H1 (cell line): ENCODE measurements at regions not wholly inside any gene's neighbourhood (a gene's known extent, or its start where the extent isn't known, plus 50 kb on each side); places are given as distances from the start of the nearest gene placed in this dataset.

Source experiments
- ASH2L ChIP-seq: fragments of 200-600, 300-600 bp; sonication (generic); IDR thresholded peaks from one replicate; pipeline ENCODE4 v1.7.1; 2017; ENCODE audit warnings: low read length
- CHD7 ChIP-seq: fragments of 300-600 bp; sonication (generic); IDR thresholded peaks from 2 replicates; pipeline ENCODE4 v1.7.1; 2012; ENCODE audit warnings: low read length, moderate library complexity, mild to moderate bottlenecking, inconsistent platforms; ENCODE audit not compliant: insufficient replicate concordance
- SAP30 ChIP-seq: fragments of 300-600 bp; sonication (generic); IDR thresholded peaks from 2 replicates; pipeline ENCODE4 v1.7.1; 2012; ENCODE audit warnings: low read length, moderate library complexity, mild to moderate bottlenecking, inconsistent platforms; ENCODE audit not compliant: insufficient read depth, insufficient replicate concordance
- SRF ChIP-seq: IDR thresholded peaks from 2 replicates; pipeline ENCODE4 v1.6.1; 2011; ENCODE audit warnings: mild to moderate bottlenecking, low read depth, low read length, moderate library complexity
- TF ChIP-seq, protein P1 (sequence below): IDR thresholded peaks from 2 replicates; pipeline ENCODE4 v1.6.1; 2011; ENCODE audit warnings: low read depth, mild to moderate bottlenecking, low read length; ENCODE audit not compliant: insufficient read depth
- TF ChIP-seq, protein P2 (sequence below): IDR thresholded peaks from 2 replicates; pipeline ENCODE4 v1.6.1; 2012; ENCODE audit warnings: inconsistent platforms

- TF ChIP-seq CHD7 (no peak), SRF (no peak), SAP30 (no peak), ASH2L (no peak)
- TF ChIP-seq, protein P1, sequence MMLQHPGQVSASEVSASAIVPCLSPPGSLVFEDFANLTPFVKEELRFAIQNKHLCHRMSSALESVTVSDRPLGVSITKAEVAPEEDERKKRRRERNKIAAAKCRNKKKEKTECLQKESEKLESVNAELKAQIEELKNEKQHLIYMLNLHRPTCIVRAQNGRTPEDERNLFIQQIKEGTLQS = no peak
- TF ChIP-seq, protein P2, sequence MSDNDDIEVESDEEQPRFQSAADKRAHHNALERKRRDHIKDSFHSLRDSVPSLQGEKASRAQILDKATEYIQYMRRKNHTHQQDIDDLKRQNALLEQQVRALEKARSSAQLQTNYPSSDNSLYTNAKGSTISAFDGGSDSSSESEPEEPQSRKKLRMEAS = no peak
- TF ChIP-seq, all 59 proteins: peak for 0
Measured at GRCh38 chr20:36824142-36824940, 50.8 kb upstream of the DSN1 start (continued).
